HCEC 1CT (cell line): ENCODE measurements at regions not wholly inside any gene's neighbourhood (a gene's known extent, or its start where the extent isn't known, plus 50 kb on each side); places are given as distances from the start of the nearest gene placed in this dataset.

Source experiments
- DNase-seq: peaks from one replicate; pipeline ENCODE4 v3.0.0-alpha.2; 2017

GRCh38 chr13:62292714-62293480, 877.2 kb upstream of the PCDH20 start:
- no peak for DNase-seq

DNA sequence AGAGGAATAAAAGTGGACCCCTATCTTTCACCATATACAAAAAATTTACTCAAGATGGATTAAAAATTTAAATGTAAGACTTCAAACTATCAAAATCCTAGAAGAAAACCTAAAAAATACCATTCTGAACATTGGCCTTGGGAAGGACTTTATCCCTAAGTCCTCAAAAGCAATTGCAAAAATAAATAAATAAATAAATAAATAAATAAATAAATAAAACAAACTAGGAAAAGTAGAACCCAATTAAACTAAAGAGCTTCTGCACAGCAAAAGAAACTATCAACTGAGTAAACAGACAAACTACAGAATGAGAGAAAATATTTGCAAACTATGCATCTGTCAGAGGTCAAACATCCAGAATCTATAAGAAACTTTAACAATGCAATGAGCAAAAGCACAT, 874.9 kb upstream of the PCDH20 start:
- no peak for DNase-seq

DNA sequence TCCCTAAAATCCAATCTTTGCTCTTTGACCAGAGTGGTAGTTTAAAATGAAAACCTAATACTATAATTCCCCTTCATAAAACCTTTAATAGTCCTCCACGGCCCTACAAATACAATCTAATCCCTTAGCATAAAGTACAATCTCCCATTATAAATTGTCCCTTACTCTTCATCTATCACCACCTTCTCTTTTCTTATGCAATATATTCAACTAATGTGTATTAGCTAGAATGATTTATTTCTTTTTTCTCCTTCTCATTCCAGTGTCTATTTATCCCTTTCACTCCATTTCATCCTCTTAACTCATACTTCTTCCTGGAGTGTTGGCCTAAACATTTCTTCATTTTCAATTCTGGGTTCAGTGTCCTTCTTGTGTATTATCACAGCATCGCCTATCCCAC, 872.1 kb upstream of the PCDH20 start:
- DNase-seq = no peak

GRCh38 chr13:62280590-62280989, 864.9 kb upstream of the PCDH20 start:
- DNase-seq = no peak

GRCh38 chr13:62278271-62278670, 862.6 kb upstream of the PCDH20 start:
- no peak for DNase-seq

DNA sequence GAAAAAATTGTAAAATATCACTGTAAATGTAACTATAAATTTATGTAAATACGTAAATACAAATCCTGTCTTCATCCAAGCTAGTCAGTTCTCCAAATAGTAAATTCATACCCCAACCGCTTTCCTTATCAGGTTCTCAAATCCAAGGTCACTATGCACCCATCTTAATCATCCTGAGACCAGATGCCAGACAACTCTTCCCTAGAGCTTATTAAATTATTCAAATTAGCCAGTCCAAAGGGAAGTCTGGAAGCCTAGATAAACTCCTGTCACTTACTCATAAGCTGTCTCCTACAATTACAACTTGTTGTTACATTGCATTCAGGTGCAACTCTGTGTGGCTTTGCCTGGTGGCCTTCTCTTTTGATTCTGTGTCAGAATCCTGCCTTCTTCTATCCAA, 836.1 kb upstream of the PCDH20 start:
- no peak for DNase-seq

GRCh38 chr13:62250501-62251201, 835.0 kb upstream of the PCDH20 start:
- no peak for DNase-seq

DNA sequence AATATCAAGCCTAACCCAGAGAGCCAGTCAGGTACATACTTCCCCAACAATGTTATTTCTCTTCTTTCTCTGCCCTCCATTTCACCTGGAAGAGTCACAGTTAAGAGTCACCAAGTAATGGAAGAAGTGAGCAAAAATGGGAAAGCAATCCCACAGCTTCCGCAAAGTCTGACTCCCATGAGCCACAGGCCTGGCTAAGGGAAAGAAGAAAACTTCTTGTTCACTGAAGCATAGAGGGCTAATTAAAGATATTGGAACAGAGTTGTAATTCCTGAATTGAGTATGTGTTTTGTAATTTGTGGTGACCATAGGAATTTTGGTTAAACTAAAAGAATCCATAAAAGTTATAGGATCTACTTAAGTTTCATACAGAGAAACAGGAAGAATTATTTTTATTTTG, 830.9 kb upstream of the PCDH20 start:
- DNase-seq = no peak

DNA sequence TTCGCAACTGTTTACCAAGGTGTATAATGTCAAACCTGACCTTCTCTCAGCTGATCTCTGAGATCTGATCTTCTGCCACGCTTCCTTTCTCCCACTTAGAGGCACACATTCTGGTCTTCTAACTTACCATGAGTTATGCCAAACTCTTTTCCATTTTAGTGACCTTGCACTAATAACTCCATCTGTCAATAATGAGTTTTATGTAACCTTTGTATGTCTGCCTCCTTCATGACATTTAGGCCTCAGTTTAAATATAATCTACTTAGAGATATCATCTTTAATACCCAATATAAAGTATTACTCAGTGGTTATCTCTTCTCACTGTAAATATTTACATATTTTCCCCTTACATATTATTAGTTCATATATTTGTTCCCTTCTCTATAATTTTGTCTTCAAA, 827.5 kb upstream of the PCDH20 start:
- DNase-seq = no peak

GRCh38 chr13:62234780-62235440, 819.3 kb upstream of the PCDH20 start:
- no peak for DNase-seq

DNA sequence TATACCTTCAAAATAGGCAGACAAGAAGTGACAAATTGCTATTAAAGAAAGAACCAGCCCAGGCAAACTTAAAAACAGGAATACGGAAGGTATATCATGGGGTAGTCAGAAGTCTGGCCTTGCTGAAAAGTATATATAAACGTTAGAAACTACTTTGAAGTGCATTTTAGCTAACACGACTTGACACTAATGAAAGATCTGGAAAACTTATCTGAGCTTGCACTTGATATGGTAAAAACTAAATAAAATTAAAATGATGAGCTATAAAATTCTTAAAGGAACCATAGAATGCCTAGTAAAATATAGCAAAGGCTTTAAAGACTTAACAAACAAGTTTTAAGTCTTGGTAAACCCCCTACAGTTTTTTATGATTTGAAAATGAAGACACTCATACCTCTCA, 795.3 kb upstream of the PCDH20 start:
- DNase-seq = no peak

GRCh38 chr13:62209529-62209928, 793.9 kb upstream of the PCDH20 start:
- no peak for DNase-seq

DNA sequence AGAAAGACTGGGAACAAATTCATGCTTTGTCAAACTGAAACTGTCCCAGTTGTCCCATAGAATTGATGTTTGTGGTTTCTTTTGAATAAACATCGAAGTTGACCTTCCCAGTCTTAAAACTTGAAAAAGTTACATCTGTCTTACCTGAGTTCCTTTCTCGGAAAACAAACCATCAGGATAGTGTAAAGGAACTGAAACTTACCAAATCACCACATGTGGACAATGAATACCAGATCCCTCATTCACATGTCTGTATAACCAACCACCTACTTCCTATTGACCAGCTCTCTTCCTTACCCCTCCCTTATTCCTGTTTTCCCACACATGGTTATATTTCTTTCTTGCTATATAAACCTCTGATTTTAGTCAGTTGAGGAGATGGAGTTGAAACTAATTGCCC, 791.7 kb upstream of the PCDH20 start:
- no peak for DNase-seq

GRCh38 chr13:62206165-62206564, 790.5 kb upstream of the PCDH20 start:
- DNase-seq = no peak

DNA sequence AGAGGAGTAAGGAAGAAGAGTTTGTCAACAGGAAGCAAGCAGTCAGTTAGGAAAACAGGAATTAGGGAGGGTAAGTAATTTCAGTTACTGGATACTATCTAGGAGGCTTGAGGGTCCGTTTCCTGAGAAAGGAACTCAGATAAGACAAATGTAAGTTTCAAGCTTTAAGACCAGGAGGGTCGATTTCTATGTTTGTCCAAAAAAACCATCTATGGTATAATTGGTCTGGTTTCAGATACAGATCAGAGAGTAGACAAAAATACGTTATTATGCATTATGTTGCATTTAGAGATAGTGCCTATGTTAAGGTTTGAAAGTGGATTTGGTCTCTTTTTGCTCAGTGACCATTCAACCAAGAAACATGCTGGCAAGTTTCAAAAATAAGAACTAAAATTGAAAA, 789.6 kb upstream of the PCDH20 start:
- DNase-seq = no peak

DNA sequence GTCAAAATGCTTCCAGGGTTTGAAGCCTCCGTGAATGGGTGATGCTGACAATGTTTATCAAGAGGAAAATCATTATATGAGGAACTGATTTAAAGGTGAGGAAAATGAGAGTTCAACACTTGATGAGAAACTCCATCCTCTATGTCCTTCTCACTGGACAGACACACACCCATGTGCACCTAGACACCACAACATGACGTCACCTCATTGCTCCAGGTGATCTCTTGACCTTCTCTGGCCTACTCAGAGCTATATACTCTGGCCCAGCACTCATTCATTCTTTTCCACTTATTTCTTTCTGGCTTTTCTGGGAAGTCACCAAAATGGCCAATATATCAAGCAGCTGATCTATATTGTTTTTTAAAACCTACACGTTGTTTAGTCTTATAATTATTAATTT, 778.7 kb upstream of the PCDH20 start:
- DNase-seq = no peak

DNA sequence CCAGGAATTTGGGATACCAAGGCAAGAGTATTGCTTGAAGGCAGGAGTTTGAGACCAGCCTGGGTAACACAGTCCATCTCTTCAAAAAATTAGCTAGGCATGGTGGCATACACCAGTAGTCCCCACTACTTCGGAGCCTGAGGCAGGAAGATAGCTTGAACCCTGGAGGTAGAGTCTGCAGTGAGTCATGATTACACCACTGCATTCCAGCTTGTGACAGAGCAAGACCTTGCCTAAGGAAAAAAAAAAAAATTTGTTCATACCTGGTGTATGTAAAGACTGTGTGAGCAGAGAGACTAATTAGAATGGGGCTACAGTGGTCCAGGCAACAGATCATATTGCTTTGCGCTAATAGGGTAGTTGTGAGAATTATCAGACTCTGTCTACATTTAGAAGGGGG, 778.3 kb upstream of the PCDH20 start:
- DNase-seq = no peak

DNA sequence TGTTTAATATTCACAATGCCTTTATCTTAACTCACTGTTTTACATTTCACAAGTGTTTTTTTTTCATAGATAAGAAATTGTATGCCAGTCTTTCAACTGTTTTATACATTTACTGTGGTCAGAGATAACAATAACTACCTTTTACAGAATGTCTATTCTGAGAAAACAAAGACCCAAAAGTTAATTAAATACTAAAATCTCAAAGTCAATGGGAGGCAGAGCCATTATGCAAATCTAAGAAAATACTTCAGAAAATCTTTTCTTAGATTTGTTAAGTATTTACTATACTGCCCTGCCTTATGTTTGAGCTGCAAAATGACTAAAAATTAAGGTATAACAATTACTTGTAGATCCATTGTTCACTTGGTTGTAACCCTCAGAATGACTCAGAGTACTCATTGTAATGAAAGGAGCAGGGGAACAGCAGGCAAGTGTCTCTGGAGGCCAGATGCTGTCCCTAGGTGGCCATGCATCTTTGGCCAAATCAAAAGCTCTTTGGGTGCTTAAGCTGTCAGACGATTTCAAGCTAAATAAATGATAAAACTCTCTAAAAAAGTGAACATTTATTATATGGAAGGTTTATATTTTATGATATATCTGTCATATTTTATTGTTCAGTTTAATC, 770.1 kb upstream of the PCDH20 start:
- DNase-seq = no peak

- no peak for DNase-seq
Measured at GRCh38 chr13:62176051-62176450, 760.4 kb upstream of the PCDH20 start.

- no peak for DNase-seq
Measured at GRCh38 chr13:62173958-62174357, 758.3 kb upstream of the PCDH20 start.

GRCh38 chr13:62171697-62172096, 756.0 kb upstream of the PCDH20 start:
- no peak for DNase-seq

- no peak for DNase-seq
Measured at GRCh38 chr13:62168891-62169290, 753.2 kb upstream of the PCDH20 start.

DNA sequence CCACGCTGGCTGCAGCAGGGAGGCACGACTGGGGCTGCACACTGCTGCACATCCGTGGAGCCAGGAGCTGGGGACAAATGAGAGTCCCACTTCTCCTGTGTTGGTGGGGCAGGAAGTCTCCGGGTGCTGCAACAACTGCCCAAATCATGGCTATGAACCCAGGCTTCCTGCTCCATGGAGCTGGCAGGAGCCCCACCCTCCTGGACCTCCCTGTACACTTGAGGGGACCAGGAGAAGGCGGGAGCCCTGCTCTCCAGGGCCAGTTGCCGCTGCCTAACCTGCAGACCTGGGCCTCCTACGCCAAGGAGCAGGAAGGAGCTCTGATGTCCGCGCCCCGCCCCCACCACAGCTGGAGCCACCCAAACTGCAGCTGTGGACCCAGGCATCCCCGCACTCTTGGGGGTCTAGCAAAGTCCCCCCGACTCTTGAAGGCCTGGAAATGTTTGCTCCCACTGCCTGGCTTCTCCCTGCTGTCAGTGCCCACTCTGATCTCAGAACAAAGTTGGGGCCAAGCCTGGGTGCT, 752.1 kb upstream of the PCDH20 start:
- DNase-seq = no peak

- DNase-seq = no peak
Measured at GRCh38 chr13:62162860-62163259, 747.2 kb upstream of the PCDH20 start.
